ENCODE measurements at regions not wholly inside any gene's neighbourhood (a gene's known extent, or its start where the extent isn't known, plus 50 kb on each side); places are given as distances from the start of the nearest gene placed in this dataset.

- DNase-seq (ENCODE audit: low read depth) = no peak
These were observed 146.9 kb upstream of the IRF2BP2 start for GRCh38 chr1:234756857-234757256.

GRCh38 chr1:234756066-234756774 is 146.2 kb upstream of the IRF2BP2 start:
- no peak for DNase-seq (ENCODE audit: low read depth)

- no peak for DNase-seq (ENCODE audit: low read depth)
These were observed 145.5 kb upstream of the IRF2BP2 start for GRCh38 chr1:234755449-234755863.

GRCh38 chr1:234753979-234754378 is 144.0 kb upstream of the IRF2BP2 start:
- no peak for DNase-seq (ENCODE audit: low read depth)

- DNase-seq (ENCODE audit: low read depth) = no peak
These were observed 142.9 kb upstream of the IRF2BP2 start for GRCh38 chr1:234752927-234753326.

- DNase-seq (ENCODE audit: low read depth) = no peak
These were observed 141.7 kb upstream of the IRF2BP2 start for GRCh38 chr1:234751678-234752077.

- no peak for DNase-seq (ENCODE audit: low read depth)
These were observed 141.1 kb upstream of the IRF2BP2 start for GRCh38 chr1:234750922-234751627.

- no peak for DNase-seq (ENCODE audit: low read depth)
These were observed 138.7 kb upstream of the IRF2BP2 start for GRCh38 chr1:234748713-234749112.

- no peak for DNase-seq (ENCODE audit: low read depth)
These were observed 138.1 kb upstream of the IRF2BP2 start for GRCh38 chr1:234748066-234748465.

- no peak for DNase-seq (ENCODE audit: low read depth)
These were observed 136.8 kb upstream of the IRF2BP2 start for GRCh38 chr1:234746798-234747196.

GRCh38 chr1:234745844-234746797 is 136.1 kb upstream of the IRF2BP2 start:
- no peak for DNase-seq (ENCODE audit: low read depth)

GRCh38 chr1:234745276-234745675 is 135.3 kb upstream of the IRF2BP2 start:
- DNase-seq (ENCODE audit: low read depth) = no peak

GRCh38 chr1:234743791-234744611 is 134.0 kb upstream of the IRF2BP2 start:
- DNase-seq (ENCODE audit: low read depth) = no peak

- DNase-seq (ENCODE audit: low read depth) = no peak
These were observed 132.6 kb upstream of the IRF2BP2 start for GRCh38 chr1:234742622-234743021.

- no peak for DNase-seq (ENCODE audit: low read depth)
These were observed 128.0 kb upstream of the IRF2BP2 start for GRCh38 chr1:234737967-234738314.

- DNase-seq (ENCODE audit: low read depth) = no peak
These were observed 125.9 kb upstream of the IRF2BP2 start for GRCh38 chr1:234735916-234736315.

GRCh38 chr1:234735476-234735875 is 125.5 kb upstream of the IRF2BP2 start:
- DNase-seq (ENCODE audit: low read depth) = no peak

- no peak for DNase-seq (ENCODE audit: low read depth)
These were observed 124.9 kb upstream of the IRF2BP2 start for GRCh38 chr1:234734869-234735268.

- DNase-seq (ENCODE audit: low read depth) = no peak
These were observed 124.4 kb upstream of the IRF2BP2 start for GRCh38 chr1:234734412-234734835.

- DNase-seq (ENCODE audit: low read depth) = no peak
These were observed 123.4 kb upstream of the IRF2BP2 start for GRCh38 chr1:234733427-234733826.

- no peak for DNase-seq (ENCODE audit: low read depth)
These were observed 122.9 kb upstream of the IRF2BP2 start for GRCh38 chr1:234732671-234733390.

All from stimulated activated CD8-positive, alpha-beta memory T cell treated with anti-CD3 and anti-CD28 coated beads, Interleukin-12 subunit alpha, Interleukin-12 subunit beta, amount 100 ng/mL, for 4 hours (primary cell).